CD4-positive, alpha-beta T cell treated with Interleukin-17A for 1 hour (primary cell): ENCODE measurements at regions not wholly inside any gene's neighbourhood (a gene's known extent, or its start where the extent isn't known, plus 50 kb on each side); places are given as distances from the start of the nearest gene placed in this dataset.
"Not testable (repeated sequence)": the region's sequence is repeated elsewhere in the genome, so short reads cannot be mapped to it uniquely, and the experiment has no call there.

Source experiments
- DNase-seq: peaks from one replicate; pipeline ENCODE4 v3.0.0-alpha.2; 2020

DNA sequence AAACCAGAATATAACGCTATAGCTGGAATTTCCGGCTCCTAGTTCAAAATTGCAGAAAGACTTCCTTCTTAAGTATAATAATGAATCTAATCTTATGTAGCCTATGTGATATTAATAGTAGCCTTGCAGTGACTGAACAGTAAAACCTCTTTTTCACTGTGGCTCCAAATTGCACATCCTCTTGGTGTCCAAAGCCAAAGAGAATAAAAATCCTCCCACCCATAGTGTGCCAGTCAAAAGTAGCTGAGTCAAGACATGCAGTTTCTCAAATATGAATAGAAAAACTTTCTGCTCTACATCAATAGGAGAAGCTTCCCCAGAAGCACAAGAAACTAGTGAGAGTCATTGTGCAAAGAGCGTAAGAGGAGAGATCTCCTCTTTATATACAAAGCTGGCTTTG lies 76.0 kb upstream of the PICALM start:
- DNase-seq: no peak

DNA sequence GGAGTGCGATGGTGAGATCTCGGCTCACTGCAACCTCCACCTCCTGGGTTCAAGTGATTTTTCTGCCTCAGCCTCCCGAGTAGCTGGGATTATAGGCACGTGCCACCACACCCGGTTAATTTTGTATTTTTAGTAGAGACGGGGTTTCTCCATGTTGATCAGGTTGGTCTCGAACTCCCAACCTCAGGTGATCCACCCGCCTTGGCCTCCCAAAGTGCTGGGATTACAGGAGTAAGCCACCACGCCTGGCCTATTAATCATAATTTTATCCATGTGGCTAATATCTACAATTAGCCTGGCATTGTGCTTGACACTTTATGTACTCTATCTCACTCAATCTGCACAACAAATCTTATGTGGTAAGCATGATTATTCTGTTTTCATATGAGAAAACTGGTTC lies 75.2 kb upstream of the PICALM start:
- DNase-seq: not testable (repeated sequence)

DNA sequence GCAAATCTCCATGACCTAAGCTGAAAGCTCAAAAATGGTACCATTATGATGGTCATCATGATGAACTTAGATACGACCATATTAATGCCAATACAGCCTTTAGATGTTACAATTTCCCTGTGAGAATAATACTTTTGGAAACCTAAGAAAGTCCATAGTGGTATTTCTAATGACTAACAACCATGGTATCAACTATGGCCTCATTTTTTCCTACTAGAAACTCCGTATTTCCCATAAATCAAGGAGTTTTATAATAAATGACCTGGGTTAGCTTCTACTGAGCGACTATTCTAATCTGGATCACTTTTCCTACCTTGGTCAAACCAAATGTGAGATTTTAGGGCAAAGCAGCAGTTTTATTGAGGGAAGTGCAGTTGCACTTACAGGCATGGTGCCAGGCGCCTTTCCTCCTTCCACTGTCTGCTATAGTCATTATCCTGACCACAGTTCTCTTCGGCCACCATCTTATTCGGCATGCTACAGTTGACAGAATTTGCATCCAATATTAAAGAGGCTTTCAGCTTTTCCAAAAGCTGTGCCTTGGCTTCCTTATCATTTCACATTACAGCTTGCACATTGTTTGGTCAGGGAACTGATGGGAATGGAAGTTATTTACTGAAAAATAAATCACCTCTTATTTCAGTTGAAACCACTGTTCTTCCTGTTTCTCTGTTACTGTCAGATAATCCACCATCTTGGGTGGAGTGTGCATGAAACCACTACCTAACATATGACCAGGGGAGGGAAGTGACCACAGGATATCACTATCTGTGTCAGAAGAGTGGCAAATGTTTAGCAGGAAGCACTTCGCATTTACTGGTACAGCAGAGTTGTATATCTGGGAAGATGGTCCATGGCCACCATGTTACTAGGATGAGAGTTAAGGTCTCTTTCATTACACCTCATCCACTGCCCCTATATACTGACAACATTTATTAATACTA lies 74.5 kb upstream of the PICALM start:
- peak; percentile 53 for DNase-seq

DNA sequence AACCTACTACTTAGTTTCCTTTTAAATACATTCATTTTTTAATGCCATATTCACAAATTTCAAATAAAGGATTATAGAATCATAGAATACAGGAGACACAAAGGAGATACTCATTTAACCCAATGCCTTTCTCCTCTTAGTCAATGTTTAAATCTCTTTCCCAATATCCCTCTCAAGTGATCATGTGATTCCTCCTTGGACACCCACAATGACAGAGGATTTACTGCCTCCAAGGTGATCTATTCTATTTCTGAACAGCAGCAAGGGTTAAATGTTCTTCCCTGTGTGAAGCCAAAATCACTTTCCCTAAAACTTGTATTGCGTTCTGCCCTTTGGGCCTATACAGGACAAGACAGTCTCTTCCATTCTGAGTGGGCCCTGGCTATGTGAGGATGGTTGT lies 73.3 kb upstream of the PICALM start:
- DNase-seq: no peak

DNA sequence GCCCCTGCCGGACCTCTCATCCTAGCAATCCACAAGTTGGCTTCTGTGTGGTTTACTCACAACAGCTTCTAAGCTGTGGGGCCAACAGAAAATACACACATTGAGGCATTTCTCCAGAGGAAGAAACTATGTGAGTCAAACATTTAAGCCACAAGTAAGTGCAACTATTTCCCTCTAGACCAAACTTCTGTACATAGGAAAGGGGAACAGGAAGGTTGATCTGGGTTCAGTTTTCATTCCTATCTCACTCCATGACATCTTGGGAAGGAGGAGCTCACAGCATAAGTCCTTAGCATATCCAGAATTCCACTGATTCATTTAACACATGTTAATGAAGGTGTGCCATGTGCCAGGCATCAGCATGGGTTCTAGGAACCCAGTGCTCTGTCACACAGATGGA lies 72.8 kb upstream of the PICALM start:
- DNase-seq: no peak

DNA sequence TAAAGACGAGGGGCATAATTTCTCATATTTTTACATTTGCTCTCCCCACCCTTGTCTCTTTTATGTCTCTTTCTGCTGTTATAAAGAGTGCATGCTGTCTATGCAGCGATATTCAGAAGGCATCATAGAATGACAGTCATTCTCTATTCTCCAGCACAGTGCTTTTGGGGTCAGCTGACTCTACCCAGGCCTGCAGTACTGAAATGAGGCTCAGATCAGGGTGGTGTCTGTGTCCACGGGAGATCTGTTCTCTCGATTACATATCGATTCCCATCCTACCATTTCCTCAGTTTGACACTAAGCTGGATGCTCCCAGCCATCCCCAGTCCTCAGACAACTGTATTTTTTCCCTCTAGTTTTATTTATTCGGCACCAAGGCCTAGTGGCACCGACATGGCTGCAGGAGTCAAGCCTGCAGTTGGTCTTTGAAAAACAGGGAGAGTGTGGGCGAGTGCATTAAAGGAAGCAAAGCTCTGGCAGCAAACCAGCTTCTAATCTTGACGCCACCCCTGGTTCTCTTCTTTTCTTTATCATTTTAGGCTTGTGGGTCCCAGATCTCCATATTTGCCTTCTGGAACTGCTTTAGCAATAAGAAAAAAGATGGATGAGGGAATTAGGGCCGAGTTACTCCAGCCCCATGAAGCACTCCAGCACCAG lies 71.6 kb upstream of the PICALM start:
- no peak for DNase-seq

DNA sequence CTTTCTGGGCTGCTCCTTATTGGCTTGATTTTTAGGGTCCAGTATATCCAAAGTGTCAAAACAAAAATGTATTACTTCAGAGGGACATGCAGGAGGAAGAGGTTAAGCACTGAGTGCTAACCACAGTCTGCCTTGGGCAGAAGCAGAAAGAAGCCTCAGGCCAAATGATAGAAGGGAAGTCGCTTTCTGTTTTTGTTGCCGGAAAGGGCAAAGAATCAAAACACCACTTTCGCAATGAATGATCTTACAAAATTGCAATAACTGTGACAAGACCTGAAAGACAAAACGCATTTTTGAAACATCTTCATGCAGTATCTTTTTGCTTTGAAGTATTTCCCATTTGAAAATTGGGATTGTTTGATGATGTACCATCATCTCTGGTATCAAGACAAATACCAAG lies 70.1 kb upstream of the PICALM start:
- peak; percentile 61 for DNase-seq

DNA sequence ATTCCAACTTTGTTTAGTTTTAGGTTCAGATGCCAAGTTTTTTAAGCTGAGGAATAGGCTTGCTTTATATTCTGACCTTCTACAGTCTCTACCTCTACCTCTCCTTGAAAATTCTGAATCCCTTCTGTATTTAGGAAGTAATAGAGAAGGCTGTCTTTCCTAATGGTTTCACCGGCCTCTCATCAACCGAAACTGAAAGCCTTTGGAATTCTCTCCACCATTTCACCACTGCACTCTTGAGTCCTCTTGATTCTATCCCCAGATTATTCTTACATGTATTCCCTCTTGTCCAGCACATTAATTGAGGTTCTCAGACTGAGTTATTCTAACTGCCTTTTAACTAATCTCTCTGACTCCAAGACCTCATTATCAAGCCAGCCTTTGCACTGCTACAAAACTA lies 67.7 kb upstream of the PICALM start:
- no peak for DNase-seq

DNA sequence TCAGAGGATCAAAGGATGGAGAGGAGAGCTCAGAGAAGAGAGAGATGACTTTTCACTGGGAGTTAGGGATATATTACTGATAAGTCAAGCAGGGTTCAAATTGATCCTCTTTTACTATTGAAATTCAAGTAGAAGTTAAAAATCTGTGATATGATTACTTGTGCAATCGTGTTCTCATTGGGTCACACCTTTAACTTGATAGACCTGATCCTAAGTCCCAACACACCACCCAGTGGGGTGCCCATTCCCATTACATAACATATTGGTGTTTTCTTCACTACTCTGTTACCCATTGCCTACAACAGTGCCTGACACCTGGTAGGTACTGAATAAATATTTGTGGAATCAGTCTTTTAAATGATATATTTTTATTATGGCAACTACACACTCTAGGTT lies 66.4 kb upstream of the PICALM start:
- DNase-seq: no peak

DNA sequence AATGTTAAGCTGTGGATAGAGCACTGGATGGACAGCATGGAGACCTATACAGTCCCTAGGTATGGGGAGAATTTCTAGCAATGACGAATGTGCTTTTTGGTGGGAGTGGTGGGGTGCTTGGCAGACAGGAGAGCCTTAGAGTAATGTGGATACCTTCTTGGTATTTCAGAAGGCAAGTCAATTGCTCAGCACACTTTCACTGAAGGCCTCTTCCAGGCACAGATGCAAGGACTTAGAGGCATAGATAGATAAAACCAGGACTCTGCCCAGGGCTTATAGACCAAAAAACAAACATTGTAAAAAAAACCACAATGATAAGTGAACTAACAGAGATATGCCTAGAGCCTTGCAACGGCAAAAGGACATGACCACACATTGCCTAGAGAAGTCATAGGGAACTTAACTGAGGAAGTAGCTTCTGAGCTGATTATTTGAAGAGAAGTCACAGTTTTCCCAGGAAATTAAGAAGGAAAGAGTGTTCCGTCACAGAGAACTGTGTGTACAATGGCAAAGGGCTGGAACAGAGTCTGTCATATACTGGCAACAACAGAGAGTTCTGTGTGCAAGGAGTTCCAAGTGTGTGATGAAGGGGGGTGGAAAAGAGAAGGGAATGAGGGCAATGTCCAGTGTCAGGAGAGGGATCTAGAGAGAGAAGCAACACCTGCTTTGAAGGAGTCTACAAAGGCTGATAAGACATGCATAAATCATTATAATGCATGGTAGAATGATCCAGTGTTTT lies 65.9 kb upstream of the PICALM start:
- DNase-seq: no peak

DNA sequence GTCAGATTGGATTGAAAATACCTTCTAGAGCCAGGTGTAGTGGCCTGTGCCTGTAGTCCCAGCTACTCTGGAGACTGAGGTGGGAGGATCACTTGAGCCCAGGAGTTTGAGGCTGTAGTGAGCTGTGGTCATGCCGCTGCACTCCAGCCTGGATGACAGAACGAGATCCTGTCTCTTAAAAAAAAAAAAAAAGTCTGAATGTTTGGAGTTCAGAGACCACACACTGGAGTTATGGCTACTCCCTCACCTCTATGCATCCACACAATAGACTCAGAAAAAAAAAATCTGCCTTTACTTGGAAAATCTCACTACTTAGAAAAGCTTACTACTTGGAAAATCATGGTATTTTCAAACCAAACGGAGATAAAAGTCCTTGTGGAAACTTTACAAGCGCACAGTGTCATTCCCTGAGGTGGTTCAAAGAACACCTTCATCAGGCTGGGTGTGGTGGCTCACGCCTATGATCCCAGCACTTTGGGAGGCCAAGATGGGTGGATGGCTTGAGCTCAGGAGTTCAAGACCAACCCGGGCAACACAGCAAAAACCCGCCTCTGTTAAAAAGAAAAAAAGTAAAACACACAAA lies 63.9 kb upstream of the PICALM start:
- DNase-seq: no peak

DNA sequence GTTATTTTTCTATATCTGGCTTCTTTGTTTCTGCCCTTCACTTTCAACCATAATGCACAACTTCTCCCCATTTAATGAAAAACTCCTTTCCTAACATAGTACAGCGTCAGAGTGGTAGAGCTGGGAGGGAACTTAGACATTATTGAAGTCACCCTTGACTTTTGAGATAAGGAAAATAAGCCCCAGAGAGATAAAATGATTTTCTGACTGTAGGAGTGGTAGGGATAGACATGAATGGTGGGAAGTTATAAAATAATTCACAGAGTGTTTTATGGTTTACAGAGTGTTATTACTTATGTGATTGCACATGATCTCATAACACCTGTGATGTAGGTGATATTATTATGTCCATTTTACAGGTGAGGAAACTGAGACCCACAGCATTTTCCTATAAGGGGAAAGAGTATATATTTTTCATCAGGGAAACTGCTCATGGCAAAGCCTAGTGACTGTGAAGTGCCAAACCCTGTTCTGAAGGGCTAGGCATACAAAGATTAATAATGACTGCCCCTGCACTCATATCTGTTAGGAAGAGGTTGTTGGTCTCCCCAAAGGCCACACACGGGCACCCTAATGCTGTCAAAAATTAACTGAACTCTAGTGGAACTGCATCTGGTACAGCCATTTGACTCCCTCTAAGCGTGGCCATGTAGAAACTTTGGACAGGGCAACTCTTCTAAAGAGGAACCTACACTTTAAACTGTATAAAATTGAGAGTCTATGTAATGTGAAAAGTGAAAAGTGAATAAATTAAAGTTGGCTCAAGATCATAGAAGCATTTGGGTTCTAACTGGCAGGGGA lies 61.1 kb upstream of the PICALM start:
- no peak for DNase-seq

DNA sequence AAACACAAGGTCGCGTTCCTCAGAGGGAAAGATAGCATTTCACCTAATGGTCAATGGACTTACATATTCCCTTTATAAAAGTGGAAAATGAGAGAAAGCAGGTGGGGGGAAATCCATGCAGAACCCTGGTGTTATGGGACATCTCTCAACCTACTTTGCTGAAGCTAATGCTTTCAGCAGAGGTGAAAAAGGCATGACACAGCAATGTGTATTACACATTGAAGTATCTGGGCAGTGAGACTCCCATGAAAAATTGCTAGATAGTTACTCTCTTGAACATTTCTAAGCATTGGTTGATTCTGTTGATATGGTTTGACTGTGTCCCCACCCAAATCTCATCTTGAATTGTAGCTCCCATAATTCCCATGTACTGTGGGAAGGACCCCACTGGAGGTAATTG lies 60.0 kb upstream of the PICALM start:
- DNase-seq: no peak

DNA sequence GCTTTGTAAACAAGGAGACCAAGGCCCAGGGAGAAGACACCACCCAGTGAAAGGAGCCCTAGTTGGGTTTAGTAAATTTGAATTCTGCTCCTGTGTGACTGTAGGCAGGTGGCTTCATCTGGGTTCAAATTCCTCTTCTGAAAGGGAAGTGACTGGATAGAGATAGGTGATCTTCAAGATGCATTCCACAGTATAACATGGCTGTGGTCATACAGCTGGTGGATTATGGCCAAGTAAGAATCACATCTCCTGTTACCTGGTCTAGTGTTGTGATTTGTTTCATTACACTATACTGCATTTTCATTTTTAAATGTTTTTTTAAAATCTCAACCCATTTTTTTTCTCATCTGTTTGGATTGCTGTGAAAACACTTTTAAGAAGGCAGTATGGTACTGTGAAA lies 58.0 kb upstream of the PICALM start:
- no peak for DNase-seq

DNA sequence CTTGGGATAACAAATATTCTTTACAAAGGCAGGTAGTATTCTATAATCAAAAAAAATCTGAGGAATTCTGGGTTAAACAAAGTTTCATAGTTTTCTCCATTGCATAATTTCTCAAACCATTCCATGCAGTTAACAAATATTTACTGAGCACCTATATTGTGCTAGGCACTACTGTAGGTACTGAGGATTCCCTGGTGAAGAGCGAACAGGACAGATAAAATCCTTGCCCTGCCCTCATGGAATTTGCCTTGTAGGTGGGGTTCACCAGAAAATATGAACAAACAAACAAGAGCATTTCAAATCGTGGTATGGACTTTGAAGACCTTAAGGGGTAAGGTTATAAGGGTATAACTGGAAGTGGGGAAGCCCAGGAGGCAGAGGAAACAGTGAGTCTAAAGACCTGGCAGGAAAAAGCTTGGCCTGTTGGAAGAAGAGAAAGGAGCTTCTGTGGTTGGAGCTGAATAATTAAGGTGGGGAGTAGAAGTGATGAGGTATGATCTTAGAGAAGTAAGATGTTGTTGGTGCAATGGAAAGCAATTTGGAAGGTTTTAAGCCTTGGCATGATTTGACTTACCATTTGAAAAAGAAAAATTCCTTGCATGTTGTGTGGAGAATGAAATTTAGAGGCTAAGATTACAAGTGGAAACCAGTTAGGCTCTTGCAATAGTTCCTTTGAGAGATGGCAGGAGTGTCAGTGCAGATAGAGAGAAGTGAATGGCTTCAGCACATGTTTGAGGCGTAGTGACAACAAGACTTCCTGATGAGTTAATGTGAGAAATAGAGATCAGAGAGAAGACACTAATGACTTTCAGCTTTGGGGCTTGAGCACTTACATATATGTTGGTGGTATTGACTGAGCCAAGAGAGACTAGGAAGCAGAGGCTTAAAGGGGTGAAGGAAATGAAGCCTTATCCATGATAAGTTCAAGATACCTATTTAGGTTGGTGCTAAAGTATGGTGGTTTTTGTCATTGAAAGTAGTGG lies 55.7 kb upstream of the PICALM start:
- DNase-seq: no peak

DNA sequence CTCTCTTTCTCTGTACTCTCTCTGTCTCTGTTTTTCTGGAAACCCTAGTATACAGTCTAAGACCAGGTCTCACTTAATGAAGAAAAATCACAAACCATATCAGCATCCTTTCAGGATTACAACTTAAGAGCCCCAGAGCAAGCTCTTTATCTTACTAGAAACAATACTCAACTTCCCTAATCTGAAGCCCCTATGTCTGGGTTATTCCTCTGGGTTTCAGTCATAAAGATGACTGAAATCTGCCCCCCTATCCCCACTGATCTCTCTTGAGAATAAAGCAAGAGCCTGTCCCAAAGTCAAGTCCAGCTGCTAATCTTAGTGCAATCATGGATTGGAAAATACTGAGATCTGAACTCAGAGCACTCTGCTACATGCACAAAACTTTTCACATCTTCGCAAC lies 53.9 kb upstream of the PICALM start:
- DNase-seq: no peak

DNA sequence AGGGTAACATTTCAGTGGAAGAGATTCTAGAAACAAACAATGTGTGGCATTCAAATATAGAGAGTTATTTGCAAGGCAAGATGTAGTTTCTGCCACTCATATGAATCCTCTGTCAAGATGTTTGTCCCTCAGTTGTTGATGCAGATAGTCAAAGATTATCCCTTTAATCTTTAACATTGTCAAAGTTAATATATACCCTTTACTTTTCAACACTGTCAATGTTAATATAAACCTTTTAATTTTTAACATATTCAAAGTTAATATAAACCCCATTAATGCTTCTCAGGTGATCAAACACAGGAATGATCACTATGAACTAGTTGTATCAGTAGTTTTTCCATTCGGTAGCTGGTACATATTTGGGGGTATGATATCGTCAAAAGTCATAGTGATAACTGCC lies 51.9 kb upstream of the PICALM start:
- DNase-seq: no peak

DNA sequence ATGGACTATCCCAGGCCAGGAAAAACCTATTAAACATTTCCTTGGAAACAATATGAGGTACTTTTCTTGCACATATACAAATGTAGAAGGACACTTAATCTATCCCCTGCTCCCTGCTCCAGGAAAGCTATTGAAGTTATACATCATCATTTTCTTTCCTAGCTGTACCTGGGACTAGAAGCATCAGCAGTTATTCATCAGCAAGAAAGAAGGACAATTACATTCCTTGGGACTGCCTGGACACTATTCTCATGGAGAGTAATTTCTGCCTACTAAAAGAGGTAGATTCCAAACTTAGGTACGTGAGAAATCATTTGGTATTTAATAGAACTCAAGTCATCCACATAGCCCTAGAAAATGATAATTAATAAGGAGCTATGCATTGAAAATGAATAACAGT lies 51.0 kb upstream of the PICALM start:
- DNase-seq: no peak

DNA sequence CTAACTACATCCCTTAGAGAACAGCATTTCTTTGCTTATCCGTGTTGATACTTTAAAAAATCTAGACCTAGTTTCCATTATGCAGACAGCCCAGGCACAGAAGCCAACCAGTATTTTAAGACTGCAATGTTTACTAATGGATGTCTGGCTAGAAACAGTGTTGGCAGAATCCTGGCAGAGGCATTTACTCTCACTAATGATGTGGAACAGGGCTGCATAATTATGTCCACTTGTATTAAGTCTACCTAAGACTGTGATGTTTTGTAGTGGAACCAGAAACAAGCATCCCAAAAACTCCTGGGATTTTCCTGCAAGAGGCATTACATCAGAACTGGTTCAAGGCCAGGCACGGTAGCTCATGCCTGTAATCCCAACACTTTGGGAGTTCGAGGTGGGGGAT lies 50.2 kb upstream of the PICALM start:
- DNase-seq: no peak
